Stomach (tissue), 4 donors: ENCODE measurements at regions not wholly inside any gene's neighbourhood (a gene's known extent, or its start where the extent isn't known, plus 50 kb on each side); places are given as distances from the start of the nearest gene placed in this dataset.

Experiments used
- POLR2A ChIP-seq, 4 donors: fragments of 450-650 bp; IDR thresholded peaks; one replicate each; pipeline ENCODE4 v1.6.1; 2016; ENCODE audit warnings: antibody characterized with exemption in 4 of 4, control low read depth in 2 of 4, mild to moderate bottlenecking in 1 of 4, moderate library complexity in 1 of 4
- TF ChIP-seq, protein P1 (sequence below), 7 experiments: fragments of 450-650 bp in 4 of 7; fragments of 200-600 bp in 3 of 7; sonication (generic) in 3 of 7; IDR thresholded peaks; one replicate each; pipeline ENCODE4 v1.5.1; 2016 to 2019; ENCODE audit warnings: antibody characterized with exemption in 7 of 7, control low read depth in 2 of 7, mild to moderate bottlenecking in 1 of 7

DNA sequence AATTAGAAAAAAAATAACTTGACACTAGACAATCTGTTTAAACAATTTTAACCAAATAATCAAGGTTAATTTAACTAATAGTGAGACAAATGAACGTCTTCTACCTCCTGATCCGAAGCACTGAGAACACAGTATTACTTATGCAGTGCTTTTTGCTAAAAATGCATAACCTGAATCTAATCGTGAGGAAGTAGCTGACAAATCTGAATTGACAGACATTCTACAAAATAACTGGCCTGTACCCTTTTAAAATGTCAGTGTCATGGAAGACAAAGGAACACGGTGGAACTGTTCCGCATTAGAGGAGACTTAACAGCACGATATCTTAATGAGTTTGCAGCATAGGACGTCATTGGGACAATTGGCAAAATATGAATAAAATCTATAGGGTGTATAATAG, 631.2 kb upstream of the ZFP42 start:
- TF ChIP-seq, protein P1, sequence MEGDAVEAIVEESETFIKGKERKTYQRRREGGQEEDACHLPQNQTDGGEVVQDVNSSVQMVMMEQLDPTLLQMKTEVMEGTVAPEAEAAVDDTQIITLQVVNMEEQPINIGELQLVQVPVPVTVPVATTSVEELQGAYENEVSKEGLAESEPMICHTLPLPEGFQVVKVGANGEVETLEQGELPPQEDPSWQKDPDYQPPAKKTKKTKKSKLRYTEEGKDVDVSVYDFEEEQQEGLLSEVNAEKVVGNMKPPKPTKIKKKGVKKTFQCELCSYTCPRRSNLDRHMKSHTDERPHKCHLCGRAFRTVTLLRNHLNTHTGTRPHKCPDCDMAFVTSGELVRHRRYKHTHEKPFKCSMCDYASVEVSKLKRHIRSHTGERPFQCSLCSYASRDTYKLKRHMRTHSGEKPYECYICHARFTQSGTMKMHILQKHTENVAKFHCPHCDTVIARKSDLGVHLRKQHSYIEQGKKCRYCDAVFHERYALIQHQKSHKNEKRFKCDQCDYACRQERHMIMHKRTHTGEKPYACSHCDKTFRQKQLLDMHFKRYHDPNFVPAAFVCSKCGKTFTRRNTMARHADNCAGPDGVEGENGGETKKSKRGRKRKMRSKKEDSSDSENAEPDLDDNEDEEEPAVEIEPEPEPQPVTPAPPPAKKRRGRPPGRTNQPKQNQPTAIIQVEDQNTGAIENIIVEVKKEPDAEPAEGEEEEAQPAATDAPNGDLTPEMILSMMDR (IDR thresholded peaks at IDR 0.05): no peak
- TF ChIP-seq POLR2A (IDR thresholded peaks at IDR 0.05): no peak
